ENCODE measurements at regions not wholly inside any gene's neighbourhood (a gene's known extent, or its start where the extent isn't known, plus 50 kb on each side); places are given as distances from the start of the nearest gene placed in this dataset.

DNA sequence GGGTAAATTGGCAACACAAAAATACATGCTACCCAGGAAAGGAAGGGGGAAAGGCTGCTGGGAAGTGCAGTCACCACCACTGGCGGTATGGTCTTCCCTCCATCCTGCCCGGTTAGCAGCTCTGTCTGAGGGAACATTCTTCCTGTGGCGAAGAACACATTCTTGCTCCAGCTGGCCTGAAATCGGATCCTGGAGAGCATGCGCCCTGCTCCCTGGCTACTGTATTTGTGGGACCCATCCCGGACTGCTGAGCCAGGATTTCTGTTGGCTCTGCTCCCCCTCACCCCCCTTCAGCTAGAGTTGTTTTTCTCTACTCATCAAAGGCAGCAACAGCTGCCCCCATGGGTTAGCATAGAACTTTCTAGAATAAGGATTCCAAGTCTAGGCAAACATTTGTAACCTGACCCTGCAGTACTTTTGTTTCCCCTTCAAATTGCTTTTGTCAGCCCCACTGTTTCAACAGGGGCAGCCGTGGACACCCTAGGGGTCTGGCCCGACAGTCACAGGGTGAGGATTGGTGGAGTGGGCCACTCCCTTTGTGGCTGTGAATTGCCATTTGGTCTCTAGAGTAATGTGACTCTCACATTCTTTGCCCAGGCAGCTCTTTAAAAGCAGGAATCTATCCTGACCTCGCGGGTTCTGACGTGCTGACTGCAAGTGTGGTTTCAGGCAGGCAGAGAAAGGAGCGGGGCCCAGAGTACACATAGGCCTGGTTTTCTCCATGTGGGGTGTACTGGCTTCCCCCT lies 157.7 kb downstream of the TOMM20 start:
- H3K9me3 ChIP-seq (replicated peaks; ENCODE audit: control insufficient read depth, insufficient read depth, low read depth, low read length): no peaks in the 10 kb centered on the region
- ATAC-seq (no peak), FAIRE-seq (no peak), DNase-seq (ENCODE audit: extremely low read depth in 1 of 4, low spot score in 3 of 4) (no peak)
- intact Hi-C loops (cut with micrococcal nuclease) (loop anchor here (5.0 kb wide), 1 partner anchor 359 kb away; the partner anchor contains the start of gene IRF2BP2), in situ Hi-C loops (cut with MboI) (no loop called here)
- no peaks in the 10 kb centered on the region for H3K27me3 ChIP-seq (ENCODE audit: control insufficient read depth in 2 of 2, insufficient read depth in 2 of 2, low read length in 2 of 2)
- H3K36me3 ChIP-seq (ENCODE audit: control insufficient read depth, insufficient read depth, low read length): no peaks in the 10 kb centered on the region
- H3K79me2 ChIP-seq (ENCODE audit: control insufficient read depth, insufficient read depth, low read length): no peaks in the 10 kb centered on the region
- H3K4me1 ChIP-seq (replicated peaks in 1 of 2; ENCODE audit: control insufficient read depth in 2 of 2, insufficient read depth in 2 of 2, low read length in 2 of 2): peaks cover 27 to 66% of the 10 kb centered on the region in 2 experiments
- H4K20me1 ChIP-seq (replicated peaks; ENCODE audit: control insufficient read depth, insufficient read depth, low read length): no peaks in the 10 kb centered on the region
- CTCF ChIA-PET (ENCODE audit: low intra/inter-chr PET ratio): interaction anchor here (0.5 kb wide), 1 partner anchor 88 kb away, joined by 3 read pairs; no protein-coding TSS in a partner anchor
- peak overlapping the region; percentile 73 for H2AFZ ChIP-seq (ENCODE audit: low read depth, low read length)
- 78% methylated on average over 12 of the region's 12 CpGs for WGBS (ENCODE audit: insufficient coverage, low coverage, missing lambda C conversion rate)
- no peak overlapping the region for H3K4me2 ChIP-seq (ENCODE audit: insufficient read depth, low read length)
- no TSS peak for BruUV-seq (replicated peaks)
- H3K4me3 ChIP-seq: no peak overlapping the region
- POLR2A ChIA-PET: interaction anchor here (0.6 to 1.3 kb wide), 4 partner anchors 11 to 739 kb away, joined by 3 to 4 read pairs (median 4); no protein-coding TSS in a partner anchor
- peak overlapping the region in 1 of 2 experiments; percentile 29; a peak in 1 of 4 replicates for H3K9ac ChIP-seq (ENCODE audit: insufficient read depth in 1 of 2, low read depth in 2 of 2, low read length in 2 of 2)
- H3K27ac ChIP-seq (ENCODE audit: extremely low read depth, low read depth, low read length): no peak overlapping the region
- H3K9me1 ChIP-seq (ENCODE audit: control insufficient read depth, insufficient read depth, low read length): no peaks in the 10 kb centered on the region
- TF ChIP-seq TAF7 (tag; IDR thresholded peaks at IDR 0.05): no peak
- TF ChIP-seq ZNF668 (CRISPR knock-in tag; IDR thresholded peaks at IDR 0.05): peak; percentile 60; the same call in 1 of the 2 replicates
- no peak for TF ChIP-seq SREBF2 (CRISPR knock-in tag; IDR thresholded peaks at IDR 0.05)
- no peak for TF ChIP-seq SIRT6 (IDR thresholded peaks at IDR 0.05; ENCODE audit: low read depth, low read length)
- TF ChIP-seq EP300 (IDR thresholded peaks at IDR 0.05; ENCODE audit: low read length): no peak
- TF ChIP-seq, protein P1, sequence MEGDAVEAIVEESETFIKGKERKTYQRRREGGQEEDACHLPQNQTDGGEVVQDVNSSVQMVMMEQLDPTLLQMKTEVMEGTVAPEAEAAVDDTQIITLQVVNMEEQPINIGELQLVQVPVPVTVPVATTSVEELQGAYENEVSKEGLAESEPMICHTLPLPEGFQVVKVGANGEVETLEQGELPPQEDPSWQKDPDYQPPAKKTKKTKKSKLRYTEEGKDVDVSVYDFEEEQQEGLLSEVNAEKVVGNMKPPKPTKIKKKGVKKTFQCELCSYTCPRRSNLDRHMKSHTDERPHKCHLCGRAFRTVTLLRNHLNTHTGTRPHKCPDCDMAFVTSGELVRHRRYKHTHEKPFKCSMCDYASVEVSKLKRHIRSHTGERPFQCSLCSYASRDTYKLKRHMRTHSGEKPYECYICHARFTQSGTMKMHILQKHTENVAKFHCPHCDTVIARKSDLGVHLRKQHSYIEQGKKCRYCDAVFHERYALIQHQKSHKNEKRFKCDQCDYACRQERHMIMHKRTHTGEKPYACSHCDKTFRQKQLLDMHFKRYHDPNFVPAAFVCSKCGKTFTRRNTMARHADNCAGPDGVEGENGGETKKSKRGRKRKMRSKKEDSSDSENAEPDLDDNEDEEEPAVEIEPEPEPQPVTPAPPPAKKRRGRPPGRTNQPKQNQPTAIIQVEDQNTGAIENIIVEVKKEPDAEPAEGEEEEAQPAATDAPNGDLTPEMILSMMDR (IDR thresholded peaks at IDR 0.05 in 2 of 3, conservative IDR thresholded peaks at IDR 0.05 in 1 of 3; ENCODE audit: insufficient read depth in 2 of 3, low read depth in 1 of 3, low read length in 3 of 3): no peak
- peak; percentile 54 for TF ChIP-seq WHSC1 (IDR thresholded peaks at IDR 0.05; ENCODE audit: low read length)
- no peak for TF ChIP-seq FOXP1 (CRISPR knock-in tag; IDR thresholded peaks at IDR 0.05)
- TF ChIP-seq, protein P2, sequence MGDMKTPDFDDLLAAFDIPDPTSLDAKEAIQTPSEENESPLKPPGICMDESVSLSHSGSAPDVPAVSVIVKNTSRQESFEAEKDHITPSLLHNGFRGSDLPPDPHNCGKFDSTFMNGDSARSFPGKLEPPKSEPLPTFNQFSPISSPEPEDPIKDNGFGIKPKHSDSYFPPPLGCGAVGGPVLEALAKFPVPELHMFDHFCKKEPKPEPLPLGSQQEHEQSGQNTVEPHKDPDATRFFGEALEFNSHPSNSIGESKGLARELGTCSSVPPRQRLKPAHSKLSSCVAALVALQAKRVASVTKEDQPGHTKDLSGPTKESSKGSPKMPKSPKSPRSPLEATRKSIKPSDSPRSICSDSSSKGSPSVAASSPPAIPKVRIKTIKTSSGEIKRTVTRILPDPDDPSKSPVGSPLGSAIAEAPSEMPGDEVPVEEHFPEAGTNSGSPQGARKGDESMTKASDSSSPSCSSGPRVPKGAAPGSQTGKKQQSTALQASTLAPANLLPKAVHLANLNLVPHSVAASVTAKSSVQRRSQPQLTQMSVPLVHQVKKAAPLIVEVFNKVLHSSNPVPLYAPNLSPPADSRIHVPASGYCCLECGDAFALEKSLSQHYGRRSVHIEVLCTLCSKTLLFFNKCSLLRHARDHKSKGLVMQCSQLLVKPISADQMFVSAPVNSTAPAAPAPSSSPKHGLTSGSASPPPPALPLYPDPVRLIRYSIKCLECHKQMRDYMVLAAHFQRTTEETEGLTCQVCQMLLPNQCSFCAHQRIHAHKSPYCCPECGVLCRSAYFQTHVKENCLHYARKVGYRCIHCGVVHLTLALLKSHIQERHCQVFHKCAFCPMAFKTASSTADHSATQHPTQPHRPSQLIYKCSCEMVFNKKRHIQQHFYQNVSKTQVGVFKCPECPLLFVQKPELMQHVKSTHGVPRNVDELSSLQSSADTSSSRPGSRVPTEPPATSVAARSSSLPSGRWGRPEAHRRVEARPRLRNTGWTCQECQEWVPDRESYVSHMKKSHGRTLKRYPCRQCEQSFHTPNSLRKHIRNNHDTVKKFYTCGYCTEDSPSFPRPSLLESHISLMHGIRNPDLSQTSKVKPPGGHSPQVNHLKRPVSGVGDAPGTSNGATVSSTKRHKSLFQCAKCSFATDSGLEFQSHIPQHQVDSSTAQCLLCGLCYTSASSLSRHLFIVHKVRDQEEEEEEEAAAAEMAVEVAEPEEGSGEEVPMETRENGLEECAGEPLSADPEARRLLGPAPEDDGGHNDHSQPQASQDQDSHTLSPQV (IDR thresholded peaks at IDR 0.05): peak; percentile 61; the same call in 1 of the 2 replicates
- TF ChIP-seq, protein P3, sequence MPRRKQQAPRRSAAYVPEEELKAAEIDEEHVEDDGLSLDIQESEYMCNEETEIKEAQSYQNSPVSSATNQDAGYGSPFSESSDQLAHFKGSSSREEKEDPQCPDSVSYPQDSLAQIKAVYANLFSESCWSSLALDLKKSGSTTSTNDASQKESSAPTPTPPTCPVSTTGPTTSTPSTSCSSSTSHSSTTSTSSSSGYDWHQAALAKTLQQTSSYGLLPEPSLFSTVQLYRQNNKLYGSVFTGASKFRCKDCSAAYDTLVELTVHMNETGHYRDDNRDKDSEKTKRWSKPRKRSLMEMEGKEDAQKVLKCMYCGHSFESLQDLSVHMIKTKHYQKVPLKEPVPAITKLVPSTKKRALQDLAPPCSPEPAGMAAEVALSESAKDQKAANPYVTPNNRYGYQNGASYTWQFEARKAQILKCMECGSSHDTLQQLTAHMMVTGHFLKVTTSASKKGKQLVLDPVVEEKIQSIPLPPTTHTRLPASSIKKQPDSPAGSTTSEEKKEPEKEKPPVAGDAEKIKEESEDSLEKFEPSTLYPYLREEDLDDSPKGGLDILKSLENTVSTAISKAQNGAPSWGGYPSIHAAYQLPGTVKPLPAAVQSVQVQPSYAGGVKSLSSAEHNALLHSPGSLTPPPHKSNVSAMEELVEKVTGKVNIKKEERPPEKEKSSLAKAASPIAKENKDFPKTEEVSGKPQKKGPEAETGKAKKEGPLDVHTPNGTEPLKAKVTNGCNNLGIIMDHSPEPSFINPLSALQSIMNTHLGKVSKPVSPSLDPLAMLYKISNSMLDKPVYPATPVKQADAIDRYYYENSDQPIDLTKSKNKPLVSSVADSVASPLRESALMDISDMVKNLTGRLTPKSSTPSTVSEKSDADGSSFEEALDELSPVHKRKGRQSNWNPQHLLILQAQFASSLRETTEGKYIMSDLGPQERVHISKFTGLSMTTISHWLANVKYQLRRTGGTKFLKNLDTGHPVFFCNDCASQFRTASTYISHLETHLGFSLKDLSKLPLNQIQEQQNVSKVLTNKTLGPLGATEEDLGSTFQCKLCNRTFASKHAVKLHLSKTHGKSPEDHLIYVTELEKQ (CRISPR knock-in tag; IDR thresholded peaks at IDR 0.05): no peak

Data from K562 (cell line).